Endothelial cell (in vitro differentiated cells): ENCODE measurements at regions not wholly inside any gene's neighbourhood (a gene's known extent, or its start where the extent isn't known, plus 50 kb on each side); places are given as distances from the start of the nearest gene placed in this dataset.
"Not testable (repeated sequence)": the region's sequence is repeated elsewhere in the genome, so short reads cannot be mapped to it uniquely, and the experiment has no call there.

Experiments used
- DNase-seq: peaks from one replicate; pipeline ENCODE4 v3.0.0; 2021; ENCODE audit warnings: low spot score
- H3K27ac Mint-ChIP-seq: one replicate; pipeline ENCODE4 v1.8.0; 2021; ENCODE audit warnings: mixed read lengths, inconsistent platforms; ENCODE audit not compliant: unreplicated experiment
- H3K27me3 Mint-ChIP-seq: one replicate; pipeline ENCODE4 v1.8.0; 2021; ENCODE audit warnings: mild to moderate bottlenecking, moderate library complexity, mixed read lengths, inconsistent platforms; ENCODE audit not compliant: unreplicated experiment
- H3K36me3 Mint-ChIP-seq: one replicate; pipeline ENCODE4 v1.8.0; 2021; ENCODE audit warnings: mild to moderate bottlenecking, low read depth, mixed read lengths, inconsistent platforms; ENCODE audit not compliant: unreplicated experiment
- H3K4me1 Mint-ChIP-seq: one replicate; pipeline ENCODE4 v1.8.0; 2021; ENCODE audit warnings: mild to moderate bottlenecking, mixed read lengths, inconsistent platforms; ENCODE audit not compliant: unreplicated experiment
- H3K4me3 Mint-ChIP-seq: one replicate; pipeline ENCODE4 v1.8.0; 2021; ENCODE audit warnings: mild to moderate bottlenecking, mixed read lengths, inconsistent platforms; ENCODE audit not compliant: unreplicated experiment
- H3K9me3 Mint-ChIP-seq: one replicate; pipeline ENCODE4 v1.8.0; 2021; ENCODE audit warnings: mixed read lengths, inconsistent platforms; ENCODE audit not compliant: unreplicated experiment
- CTCF ChIP-seq: fragments of 200-600 bp; sonication (generic); IDR thresholded peaks from one replicate; pipeline ENCODE4 v1.5.0; 2021; ENCODE audit warnings: antibody characterized with exemption; ENCODE audit not compliant: unreplicated experiment

GRCh38 chr2:23042216-23042906 is 342.6 kb upstream of the KLHL29 start:
- no peak for DNase-seq
- Mint-ChIP-seq H3K36me3 (no peaks in the 10 kb centered on the region), H3K4me3 (no peak overlapping the region), H3K27me3 (no peaks in the 10 kb centered on the region), H3K4me1 (no peaks in the 10 kb centered on the region), H3K9me3 (no peaks in the 10 kb centered on the region), H3K27ac (no peak overlapping the region)
- no peak for TF ChIP-seq CTCF

- TF ChIP-seq CTCF, result no peak
- no peaks in the 10 kb centered on the region for H3K4me1 Mint-ChIP-seq
- no peak overlapping the region for H3K27ac Mint-ChIP-seq
- H3K27me3 Mint-ChIP-seq, result no peaks in the 10 kb centered on the region
- H3K9me3 Mint-ChIP-seq, result no peaks in the 10 kb centered on the region
- H3K4me3 Mint-ChIP-seq, result no peak overlapping the region
- no peak for DNase-seq
- no peaks in the 10 kb centered on the region for H3K36me3 Mint-ChIP-seq
Observed at GRCh38 chr2:23050388-23050787, 334.6 kb upstream of the KLHL29 start.

- no peaks in the 10 kb centered on the region for H3K36me3 Mint-ChIP-seq
- no peak overlapping the region for H3K27ac Mint-ChIP-seq
- no peak overlapping the region for H3K4me3 Mint-ChIP-seq
- no peak for TF ChIP-seq CTCF
- DNase-seq, result no peak
- no peaks in the 10 kb centered on the region for H3K4me1 Mint-ChIP-seq
- H3K9me3 Mint-ChIP-seq, result no peaks in the 10 kb centered on the region
- H3K27me3 Mint-ChIP-seq, result peaks cover 1% of the 10 kb centered on the region
Observed at GRCh38 chr2:23053601-23054000, 331.4 kb upstream of the KLHL29 start.

GRCh38 chr2:23055251-23055650 is 329.7 kb upstream of the KLHL29 start:
- Mint-ChIP-seq H3K27ac (no peak overlapping the region), H3K4me1 (no peaks in the 10 kb centered on the region), H3K9me3 (no peaks in the 10 kb centered on the region), H3K36me3 (no peaks in the 10 kb centered on the region), H3K4me3 (no peak overlapping the region), H3K27me3 (peaks cover 1% of the 10 kb centered on the region)
- DNase-seq, result no peak
- TF ChIP-seq CTCF, result no peak

- H3K27me3 Mint-ChIP-seq, H3K4me3 Mint-ChIP-seq, H3K27ac Mint-ChIP-seq, H3K36me3 Mint-ChIP-seq, H3K9me3 Mint-ChIP-seq, H3K4me1 Mint-ChIP-seq, DNase-seq: not testable (repeated sequence)
Observed at GRCh38 chr2:23056846-23057245, 328.1 kb upstream of the KLHL29 start.
